GM18870 (cell line): ENCODE measurements at regions not wholly inside any gene's neighbourhood (a gene's known extent, or its start where the extent isn't known, plus 50 kb on each side); places are given as distances from the start of the nearest gene placed in this dataset.

Source experiments
- ATAC-seq: cut with Tn5 transposase; IDR thresholded peaks from one replicate; pipeline ENCODE4 v1.9.1; 2021; ENCODE audit warnings: moderate library complexity; ENCODE audit not compliant: unreplicated experiment

DNA sequence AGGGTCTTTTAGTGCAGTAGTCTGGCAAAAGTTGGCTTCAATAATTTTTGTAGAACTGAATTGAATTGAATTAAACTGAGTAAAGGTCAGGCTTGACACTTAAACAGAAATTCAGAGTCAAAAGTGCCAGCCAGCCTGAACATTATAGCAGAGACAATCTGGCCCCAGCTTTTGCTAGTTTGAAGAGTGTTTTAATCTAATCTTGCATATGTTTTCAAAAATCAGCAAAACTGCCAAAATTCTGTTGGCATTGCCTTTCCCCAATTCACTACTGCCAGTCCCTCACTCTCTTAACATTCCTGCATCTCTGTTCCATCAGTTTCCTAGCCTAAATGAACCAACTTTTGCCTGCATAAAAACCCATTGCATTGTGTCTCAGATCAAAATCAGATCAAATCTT is 403.8 kb downstream of the NUF2 start:
- ATAC-seq, result no peak

DNA sequence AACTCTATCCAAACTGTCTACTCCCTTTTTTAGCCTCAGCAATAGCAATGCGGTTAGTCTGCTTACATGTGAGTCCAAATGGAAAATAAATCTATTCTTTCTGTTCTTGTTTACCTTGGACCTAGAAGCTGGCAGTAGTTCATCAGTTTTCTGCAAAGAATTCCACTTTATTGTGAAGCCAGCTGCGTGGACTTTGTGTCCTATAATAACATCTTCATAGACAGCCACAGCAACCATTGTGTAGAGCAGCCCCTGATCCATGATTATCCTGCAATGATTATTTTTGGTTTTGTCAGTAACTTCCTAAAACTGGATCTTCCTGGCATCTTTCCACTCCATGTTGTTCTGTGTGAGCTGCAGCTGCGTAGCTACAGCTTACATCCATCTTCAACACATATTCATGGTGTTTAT is 408.7 kb downstream of the NUF2 start:
- ATAC-seq, result no peak

DNA sequence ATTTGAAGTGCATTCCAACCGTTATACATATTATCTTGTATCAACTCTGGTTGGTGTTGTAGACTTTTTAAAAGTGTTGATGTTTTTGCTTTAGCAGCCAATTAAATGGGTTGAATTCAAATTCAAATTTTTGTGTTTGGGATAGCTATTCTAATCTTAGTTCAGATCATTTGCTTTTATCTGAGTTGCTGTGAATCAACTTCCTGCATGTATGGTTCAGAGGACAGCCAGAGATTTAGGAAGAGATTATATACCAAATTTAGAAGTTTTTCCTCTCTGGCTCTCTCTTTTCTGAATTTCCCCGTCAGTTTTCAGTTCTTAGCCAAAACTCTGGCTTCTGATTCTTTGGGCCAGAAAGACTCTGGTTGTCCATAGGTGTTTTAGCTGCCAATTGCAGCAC is 415.5 kb downstream of the NUF2 start:
- ATAC-seq, result no peak

DNA sequence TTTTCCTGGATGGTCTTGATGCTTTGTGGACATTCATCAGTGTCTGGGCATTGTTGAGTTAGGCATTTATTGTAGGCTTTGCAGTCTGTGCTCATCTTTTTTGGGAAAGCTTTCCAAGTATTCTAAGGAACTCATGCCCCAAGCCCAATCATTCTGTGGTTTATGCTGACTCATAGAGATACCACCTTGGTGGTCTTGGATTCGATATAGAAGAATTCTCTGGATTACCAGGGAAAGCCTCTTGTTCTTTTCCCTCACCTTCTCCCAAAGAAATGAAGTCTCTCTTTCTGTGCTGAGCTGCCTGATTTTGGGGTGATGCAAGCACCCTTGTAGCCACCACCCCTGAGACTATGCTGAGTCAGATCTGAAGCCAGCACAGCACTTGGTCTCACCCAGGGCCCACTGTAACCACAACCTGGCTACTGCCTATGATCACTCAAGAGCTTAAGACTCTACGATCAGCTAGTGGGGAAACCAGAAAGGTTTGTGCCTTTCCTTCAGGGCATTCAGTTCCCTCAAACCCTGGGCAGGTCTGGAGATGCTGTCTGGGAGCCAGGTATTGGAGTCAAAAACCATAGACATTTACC is 422.6 kb downstream of the NUF2 start:
- no peak for ATAC-seq

DNA sequence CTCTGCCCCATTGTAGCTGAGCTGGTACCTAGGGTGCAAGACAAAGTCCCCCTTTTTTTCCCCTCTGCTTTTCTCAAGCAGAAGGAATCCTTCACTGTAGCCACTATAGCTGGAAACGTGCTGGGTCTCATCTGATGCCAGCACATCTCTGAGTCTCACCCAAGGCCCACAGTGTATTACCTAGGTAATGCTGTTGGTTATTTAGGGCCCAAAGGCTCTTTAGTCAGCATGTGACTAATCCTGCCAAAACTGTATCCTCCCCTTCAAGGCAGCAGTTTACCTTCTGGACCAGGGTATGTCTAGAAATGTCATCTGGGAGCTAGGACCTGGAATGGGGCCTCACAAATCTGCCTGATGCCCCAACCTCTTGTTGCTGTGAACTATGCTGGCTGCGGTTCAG is 423.4 kb downstream of the NUF2 start:
- no peak for ATAC-seq

DNA sequence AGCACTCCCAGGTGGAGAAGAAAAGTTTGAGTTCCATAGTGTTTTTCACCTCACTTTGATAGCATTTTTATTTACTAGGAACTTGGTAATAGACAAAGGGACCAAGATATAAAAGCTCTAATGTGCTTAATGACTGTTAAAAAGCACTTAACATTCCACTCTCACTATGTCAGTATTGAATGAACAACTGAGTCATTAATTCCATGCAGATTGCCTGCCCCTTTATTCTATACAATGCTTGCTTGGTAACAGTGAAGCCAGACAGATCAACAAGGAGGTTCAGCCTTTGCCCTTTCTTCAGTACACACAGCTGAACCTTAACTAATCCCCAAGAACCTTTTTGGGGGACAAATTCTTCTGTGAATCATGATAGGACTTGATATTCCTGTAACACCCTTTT is 425.5 kb downstream of the NUF2 start:
- no peak for ATAC-seq

DNA sequence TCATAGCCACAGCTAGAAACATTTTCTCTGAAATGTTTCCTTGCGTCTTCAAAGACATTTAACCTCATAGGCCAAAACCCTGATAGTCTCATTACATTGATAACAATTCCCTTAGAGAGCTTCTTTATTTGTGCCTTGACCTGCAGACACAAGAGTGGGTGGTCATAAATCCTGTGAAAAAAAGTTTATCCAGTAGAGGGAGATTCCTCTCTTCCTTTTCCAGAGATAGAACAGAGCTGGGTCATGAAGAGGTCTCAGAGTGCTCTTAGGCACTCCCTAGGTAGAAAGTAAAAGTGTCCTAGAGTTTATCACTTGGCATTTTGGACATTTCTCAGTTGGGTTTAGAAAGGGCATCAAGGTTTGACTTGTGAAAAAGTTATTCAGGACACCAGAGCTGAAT is 426.1 kb downstream of the NUF2 start:
- no peak for ATAC-seq

DNA sequence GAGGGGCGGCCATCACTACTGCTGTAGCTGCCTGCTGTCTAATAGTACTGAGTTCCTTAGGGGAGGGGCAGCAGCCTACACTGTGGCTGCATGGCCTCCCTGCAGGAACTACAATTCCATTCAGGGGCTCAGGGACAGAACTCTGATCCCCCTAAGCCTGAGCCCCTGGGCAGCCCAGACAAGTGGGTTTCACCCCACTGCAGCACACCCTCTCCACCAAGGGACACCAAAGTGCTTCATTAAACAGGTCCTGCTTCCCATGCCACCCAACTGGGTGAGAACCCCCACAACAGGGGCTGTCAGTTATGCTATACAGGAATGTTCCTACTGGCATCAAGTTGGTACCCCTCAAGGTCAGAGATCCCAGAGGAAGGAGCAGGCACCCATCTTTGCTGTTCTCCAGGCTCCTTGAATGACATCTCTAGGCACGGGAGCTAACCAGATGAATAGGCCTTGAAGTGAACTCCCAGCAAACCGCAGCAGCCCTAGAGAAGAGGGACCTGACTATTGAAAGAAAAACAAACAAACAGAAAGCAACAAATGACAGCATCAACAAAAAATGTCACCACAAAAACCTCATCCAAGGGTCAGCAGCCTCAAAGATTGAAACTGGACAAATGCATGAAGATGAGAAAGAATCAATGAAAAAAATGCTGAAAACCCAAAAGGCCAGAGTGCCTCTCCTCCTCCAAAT is 437.4 kb downstream of the NUF2 start:
- ATAC-seq, result no peak

DNA sequence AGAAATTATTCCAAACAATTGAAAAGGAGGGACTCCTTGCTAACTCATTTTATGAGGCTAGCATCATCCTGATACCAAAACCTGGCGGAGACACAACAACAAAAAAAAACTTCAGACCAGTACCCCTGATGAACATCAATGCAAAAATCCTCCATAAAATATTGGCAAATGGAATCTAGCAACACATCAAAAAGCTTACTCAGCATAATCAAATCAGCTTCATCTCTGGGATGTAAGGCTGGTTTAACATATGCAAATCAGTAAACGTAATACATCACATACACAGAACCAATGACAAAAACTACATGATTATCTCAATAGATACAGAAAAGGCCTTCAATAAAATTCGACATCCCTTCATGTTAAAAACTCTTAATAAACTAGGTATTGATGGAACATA is 440.1 kb downstream of the NUF2 start:
- ATAC-seq, result no peak

DNA sequence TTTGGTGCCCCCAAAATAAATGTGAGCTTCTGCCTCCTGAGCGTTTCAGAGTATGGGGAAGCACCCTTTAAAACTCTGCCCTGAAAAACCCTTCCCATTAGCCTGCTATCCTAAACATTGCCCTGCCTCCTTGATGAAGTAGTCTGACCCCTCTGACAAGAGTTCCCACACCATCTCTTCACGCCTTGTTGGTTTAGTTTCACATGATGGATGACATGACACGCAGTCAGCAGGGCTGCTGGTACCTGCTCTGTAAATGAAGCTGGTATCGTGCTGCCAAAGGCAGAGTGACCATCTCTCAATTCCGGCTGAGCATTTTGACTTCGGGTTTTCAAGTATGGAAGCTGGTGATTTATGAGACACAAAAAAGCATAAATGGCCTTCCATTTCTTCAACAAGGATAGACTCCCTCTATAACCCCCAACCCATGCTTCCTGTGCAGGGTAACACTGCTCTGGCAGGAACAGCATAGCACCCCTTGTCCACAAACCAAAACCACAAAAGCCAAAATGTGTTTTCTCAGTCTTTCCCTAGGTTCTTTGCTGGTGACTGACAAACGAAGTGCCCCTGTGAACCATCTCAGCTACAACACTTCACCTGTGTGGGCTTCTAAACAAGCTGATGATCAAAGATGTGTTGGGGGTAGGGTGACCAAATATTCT is 444.6 kb downstream of the NUF2 start:
- no peak for ATAC-seq

DNA sequence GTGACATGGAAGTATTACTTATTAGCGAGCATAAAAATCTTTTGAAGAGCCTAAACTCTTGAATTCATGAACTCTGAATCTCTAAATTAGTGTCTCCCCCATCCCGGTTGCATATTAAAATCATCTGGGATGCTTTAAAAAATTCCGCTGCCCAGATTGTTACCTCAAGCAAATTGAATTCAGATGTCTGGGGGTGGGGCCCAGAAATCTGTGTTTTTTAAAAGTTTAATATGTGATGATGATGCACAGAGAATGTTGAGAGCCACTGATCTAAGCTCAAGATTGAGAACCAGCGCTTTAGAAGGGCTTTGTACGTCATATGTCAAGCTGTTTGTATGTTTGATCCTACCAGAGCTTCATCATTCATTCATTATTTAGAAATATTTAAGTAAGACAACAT is 446.8 kb downstream of the NUF2 start:
- no peak for ATAC-seq

DNA sequence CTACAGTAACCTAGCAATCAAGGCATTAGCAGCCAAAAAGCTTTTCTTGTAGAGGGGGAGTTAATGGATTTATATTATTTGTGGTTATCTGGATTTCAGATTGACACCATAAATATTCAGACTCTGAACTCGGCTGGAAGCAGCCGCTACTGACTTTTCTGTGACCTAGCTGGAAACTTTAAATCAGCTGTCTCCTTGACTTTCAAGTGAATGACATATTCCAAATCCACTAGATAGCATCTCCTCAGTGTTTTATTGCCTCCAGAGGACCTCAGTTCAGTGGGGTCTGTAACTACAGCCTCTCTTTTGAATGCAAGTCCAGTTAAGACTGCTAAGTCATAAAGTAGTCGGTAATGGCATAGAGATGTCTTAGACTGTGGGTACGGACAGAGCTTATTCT is 448.5 kb downstream of the NUF2 start:
- ATAC-seq, result no peak

DNA sequence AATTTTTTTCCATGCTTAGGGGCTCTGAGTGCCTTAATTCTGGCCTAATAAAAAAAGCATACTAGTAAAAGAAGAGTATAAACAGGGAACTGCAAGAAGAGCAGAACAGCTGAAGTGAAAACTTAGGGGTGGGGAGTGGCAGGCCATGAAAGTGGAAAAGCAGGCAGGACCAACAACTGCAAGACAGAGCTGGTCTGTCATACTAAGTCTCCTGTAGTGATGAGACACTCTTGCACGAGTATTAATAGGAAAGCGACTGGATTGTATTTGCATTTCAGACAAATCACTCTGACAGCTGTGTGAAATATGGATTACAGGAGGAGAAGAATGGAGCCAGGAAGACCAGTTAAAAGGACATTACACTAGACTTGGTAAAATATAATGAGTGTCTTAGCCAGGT is 449.9 kb downstream of the NUF2 start:
- no peak for ATAC-seq

DNA sequence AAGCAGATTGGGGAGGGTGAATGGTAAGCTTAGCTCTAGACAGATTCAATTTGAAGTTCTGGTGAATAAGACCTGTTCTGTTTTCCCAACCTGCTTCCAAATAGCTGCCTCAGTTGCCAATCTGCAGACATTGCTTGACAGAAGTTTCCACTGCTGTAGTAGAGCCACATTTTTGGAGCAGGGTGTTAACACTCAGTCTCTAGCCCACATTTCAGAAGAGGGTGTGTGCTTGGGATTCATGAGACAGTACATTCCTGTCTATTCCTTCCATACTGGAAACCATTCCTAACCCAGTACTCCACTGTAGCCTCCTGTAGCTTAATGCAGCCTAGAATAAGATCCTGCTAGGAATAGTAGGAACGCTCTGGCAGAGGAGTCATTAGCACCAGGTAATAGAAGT is 450.5 kb downstream of the NUF2 start:
- no peak for ATAC-seq

DNA sequence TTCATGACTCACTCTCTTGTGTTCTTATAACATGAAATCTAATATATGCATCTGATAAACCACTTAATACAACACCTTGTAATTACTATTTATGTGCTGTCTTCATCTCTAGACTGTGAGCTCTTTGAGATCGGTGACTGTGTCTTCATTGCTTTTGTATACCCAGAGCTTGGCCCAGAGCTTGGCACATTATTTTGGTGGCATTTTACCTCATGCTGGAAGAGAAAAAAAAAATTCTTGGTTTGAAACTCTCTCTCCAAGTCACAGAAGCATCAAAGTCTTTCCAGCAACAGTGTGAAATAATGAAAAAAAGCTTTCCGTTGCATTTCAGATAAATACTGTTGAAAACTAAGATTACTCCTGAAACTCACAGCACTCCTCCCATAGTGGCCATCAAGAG is 451.6 kb downstream of the NUF2 start:
- no peak for ATAC-seq

DNA sequence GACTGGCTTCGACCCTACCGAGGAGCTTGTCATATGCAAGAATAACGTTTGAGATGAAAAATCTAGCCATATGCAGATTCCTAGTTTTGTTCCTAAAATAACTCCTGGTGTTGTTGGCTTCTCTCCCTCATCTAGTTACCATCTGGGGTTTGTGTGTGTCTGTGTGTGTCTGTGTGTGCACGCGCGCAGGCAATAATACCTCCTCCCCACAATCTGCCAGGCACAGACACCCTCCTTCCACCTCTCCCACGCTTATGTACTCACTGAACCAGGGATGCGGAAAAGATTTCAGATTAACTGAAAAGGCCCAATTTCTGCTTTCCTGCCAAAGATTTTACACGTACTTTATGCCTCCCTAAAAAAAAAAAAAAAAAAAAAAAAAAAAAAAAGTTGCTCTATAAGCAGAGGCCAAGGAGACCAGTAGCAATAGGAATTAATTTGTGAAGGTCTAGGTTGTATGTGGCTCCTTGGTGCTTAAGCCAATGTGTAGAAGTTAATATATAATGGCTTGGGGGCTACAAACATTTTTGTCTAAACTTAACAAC is 452.7 kb downstream of the NUF2 start:
- no peak for ATAC-seq

DNA sequence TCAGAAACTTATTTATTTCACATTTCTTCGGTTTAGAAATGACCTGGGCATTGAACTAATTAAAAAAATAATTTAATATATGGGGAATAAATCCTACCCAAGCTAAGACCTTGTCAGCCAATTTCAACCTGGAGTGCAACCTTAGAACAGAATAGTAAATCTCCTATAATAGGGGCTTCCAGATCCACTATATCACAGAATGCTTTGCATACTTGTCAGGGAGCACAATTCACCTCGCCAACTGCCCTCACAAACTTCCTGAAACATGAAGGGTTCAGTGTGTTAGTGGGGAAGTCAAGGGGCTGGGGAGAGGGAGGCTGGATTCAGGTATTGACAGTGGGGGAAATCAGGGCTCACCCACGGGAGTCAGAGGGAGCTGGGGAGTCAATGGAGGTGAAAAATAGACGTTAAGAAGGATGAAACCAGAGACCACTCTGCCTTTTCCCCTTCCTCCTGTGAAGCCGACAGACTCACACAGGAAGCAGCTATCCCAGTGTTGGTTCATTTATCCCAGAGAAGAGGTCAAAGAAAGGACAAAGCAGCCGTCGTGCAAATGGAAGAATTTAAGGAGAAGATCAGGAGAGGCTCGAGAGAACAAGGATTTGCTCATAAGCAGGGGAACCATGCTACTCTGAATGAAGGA is 453.3 kb downstream of the NUF2 start:
- ATAC-seq, result no peak

DNA sequence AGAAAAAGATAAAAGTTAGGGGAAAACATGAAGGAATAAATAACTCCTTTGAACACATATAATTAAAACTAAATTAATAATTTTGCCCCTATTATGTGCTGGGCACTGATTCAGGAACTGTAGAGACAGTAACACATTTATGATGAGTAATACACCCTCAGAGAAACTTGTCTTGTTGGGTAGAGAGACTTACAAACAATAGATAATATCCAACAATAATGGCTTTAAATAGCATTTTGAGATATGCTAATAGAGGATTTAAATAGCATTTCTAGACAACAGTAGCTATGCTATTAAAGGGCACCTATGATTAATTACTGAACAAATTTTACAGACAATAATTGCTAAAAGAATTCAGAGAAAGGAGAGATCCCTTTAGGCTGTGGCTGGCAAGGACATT is 455.5 kb downstream of the NUF2 start:
- no peak for ATAC-seq

DNA sequence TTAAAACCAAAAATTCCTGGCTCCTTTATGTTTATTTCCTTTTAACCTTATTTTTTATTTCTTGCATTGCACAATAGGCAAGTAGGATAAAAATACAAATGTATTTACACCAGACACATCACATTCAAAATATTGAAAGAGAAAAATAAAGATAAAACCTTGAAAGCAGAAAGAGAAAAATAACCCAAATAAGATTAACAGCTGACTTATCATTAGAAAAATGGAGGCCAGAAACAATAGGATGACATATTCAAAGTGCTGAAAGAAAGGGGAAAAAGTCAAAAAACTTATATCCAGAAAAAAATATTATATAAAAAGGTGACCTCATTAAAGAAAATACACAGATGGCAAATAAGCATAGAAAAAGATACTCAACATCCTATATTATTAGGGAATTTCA is 459.4 kb downstream of the NUF2 start:
- ATAC-seq, result no peak

DNA sequence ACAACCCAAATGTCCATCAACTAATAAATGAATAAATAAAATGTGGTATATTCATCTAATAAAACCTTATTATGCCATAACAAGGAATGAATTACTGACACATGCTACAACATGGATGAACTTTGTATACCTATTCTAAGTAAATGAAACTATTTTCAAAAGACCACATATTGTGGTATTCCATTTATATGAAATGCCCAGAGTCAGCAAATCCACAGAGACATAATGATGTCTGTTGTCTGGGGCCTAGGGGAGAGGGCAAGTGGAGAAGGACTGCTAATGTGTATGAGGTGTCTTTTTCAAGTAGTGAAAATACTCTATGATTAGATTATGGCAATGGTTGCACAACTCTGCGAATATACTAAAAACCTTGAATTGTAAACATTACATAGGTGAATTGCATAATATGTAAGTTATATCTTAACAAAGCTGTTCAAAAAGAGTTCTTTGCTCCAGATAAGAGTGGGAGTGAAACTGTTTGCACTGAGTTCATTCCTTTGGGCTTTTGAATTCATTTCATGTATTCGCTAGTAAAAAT is 464.2 kb downstream of the NUF2 start:
- ATAC-seq, result no peak

DNA sequence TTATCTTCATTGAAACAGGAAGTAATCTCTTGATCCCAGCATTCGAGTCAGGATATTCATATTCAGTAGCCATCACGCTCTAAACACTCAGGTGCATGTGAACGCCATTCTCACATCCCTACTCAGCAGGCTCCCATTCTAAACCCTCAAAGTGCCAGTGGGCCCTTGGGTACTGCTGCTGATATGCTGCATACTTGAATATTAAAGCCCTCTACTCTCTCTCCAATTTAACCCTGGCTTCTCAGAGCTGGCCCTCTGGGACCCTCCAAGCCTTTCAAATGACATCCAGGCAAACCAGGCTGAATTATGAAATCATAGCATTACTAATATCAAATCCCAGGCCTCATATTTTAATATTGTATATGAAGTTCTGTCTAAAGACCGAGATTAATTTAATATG is 468.2 kb downstream of the NUF2 start:
- ATAC-seq, result no peak

DNA sequence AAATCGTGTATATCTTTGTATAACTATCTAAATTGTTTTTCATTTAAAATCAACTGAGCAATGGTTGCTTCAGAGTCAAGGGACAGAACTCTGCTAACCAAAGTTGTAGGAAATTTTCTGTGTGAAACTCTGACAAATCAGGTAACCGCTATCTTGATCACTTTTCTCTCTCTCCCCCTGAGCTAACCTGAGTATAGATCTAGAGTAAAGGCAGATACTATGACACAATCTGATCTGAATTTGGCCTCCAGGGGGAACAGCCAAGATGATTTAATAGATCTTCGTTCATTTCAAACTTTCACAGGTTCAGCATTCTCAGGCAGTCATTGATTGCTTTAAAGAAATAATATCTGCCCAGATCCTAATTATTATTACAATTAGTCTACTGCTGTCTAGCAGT is 472.8 kb downstream of the NUF2 start:
- ATAC-seq, result no peak
